Glutamatergic neuron (in vitro differentiated cells): ENCODE measurements at regions not wholly inside any gene's neighbourhood (a gene's known extent, or its start where the extent isn't known, plus 50 kb on each side); places are given as distances from the start of the nearest gene placed in this dataset.
"Not testable (repeated sequence)": the region's sequence is repeated elsewhere in the genome, so short reads cannot be mapped to it uniquely, and the experiment has no call there.

ENCODE experiments used
- DNase-seq: peaks from one replicate; pipeline ENCODE4 v3.0.0; 2022
- H3K27ac Mint-ChIP-seq: one replicate; pipeline ENCODE4 v1.8.0; 2020; ENCODE audit warnings: mild to moderate bottlenecking, mixed read lengths, inconsistent platforms; ENCODE audit not compliant: unreplicated experiment
- H3K27me3 Mint-ChIP-seq: one replicate; pipeline ENCODE4 v1.8.0; 2020; ENCODE audit warnings: mild to moderate bottlenecking, moderate library complexity, mixed read lengths, inconsistent platforms; ENCODE audit not compliant: unreplicated experiment
- H3K36me3 Mint-ChIP-seq: one replicate; pipeline ENCODE4 v1.8.0; 2020; ENCODE audit warnings: mild to moderate bottlenecking, mixed read lengths, inconsistent platforms; ENCODE audit not compliant: unreplicated experiment
- H3K4me1 Mint-ChIP-seq: one replicate; pipeline ENCODE4 v1.8.0; 2020; ENCODE audit warnings: mild to moderate bottlenecking, low read depth, mixed read lengths, inconsistent platforms; ENCODE audit not compliant: unreplicated experiment
- H3K4me3 Mint-ChIP-seq: one replicate; pipeline ENCODE4 v1.8.0; 2020; ENCODE audit warnings: mild to moderate bottlenecking, mixed read lengths, inconsistent platforms; ENCODE audit not compliant: unreplicated experiment
- H3K9me3 Mint-ChIP-seq: one replicate; pipeline ENCODE4 v1.8.0; 2020; ENCODE audit warnings: mild to moderate bottlenecking, moderate library complexity, mixed read lengths, inconsistent platforms; ENCODE audit not compliant: unreplicated experiment
- CTCF ChIP-seq: fragments of 200-600 bp; sonication (generic); IDR thresholded peaks from one replicate; pipeline ENCODE4 v1.5.0; 2021; ENCODE audit not compliant: partially characterized antibody, unreplicated experiment

DNA sequence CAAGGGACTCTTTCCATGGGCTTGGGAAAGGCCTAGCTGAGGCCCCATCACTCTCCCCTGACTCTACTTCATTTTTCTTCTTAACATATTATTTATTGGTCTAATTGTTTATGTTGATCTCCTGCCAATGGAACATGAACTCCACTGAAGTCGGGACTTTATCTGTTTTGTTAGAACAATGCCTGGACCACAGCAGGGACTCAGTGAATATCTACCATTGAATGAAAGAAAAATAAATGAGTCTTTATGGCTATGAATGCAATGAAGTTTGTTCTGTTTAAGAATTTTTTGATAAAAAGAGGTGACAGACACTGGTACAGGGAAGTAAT is 112.3 kb downstream of the ADAMTS15 start:
- H3K4me1 Mint-ChIP-seq = no peaks in the 10 kb centered on the region
- H3K27me3 Mint-ChIP-seq = no peaks in the 10 kb centered on the region
- peaks cover 4% of the 10 kb centered on the region for H3K36me3 Mint-ChIP-seq
- no peaks in the 10 kb centered on the region for H3K9me3 Mint-ChIP-seq
- no peak overlapping the region for H3K27ac Mint-ChIP-seq
- no peak for DNase-seq
- no peak overlapping the region for H3K4me3 Mint-ChIP-seq
- no peak for TF ChIP-seq CTCF

- Mint-ChIP-seq H3K27ac (no peak overlapping the region), H3K27me3 (no peaks in the 10 kb centered on the region), H3K9me3 (no peaks in the 10 kb centered on the region), H3K4me1 (no peaks in the 10 kb centered on the region), H3K4me3 (no peak overlapping the region), H3K36me3 (peaks cover 4% of the 10 kb centered on the region)
- no peak for DNase-seq
- TF ChIP-seq CTCF = no peak
Observed at GRCh38 chr11:130561441-130561881, 113.0 kb downstream of the ADAMTS15 start.

- Mint-ChIP-seq H3K27me3 (no peaks in the 10 kb centered on the region), H3K4me3 (no peak overlapping the region), H3K27ac (no peak overlapping the region), H3K4me1 (no peaks in the 10 kb centered on the region), H3K9me3 (no peaks in the 10 kb centered on the region), H3K36me3 (peaks cover 4% of the 10 kb centered on the region)
- no peak for TF ChIP-seq CTCF
- no peak for DNase-seq
Observed at GRCh38 chr11:130562549-130562948, 114.1 kb downstream of the ADAMTS15 start.

DNA sequence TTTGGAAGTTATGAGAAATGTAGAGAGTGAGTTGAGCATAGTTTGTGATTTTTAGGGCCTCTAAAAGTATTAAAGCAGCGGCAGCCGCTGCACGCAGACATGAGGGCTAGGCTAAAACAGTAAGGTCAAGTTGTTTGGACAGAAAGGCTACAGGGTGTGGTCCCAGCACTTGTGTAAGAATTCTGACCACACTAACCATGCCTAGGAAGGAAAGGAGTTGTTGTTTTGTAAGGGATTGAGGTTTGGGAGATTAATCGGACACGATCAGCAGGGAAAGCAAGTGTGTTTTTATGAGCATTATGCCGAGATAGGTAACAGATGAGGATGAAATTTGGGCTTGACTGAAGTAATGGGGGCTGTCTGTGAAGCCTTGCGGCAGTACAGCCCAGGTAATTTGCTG is 117.9 kb downstream of the ADAMTS15 start:
- H3K4me1 Mint-ChIP-seq, H3K4me3 Mint-ChIP-seq, H3K9me3 Mint-ChIP-seq, H3K36me3 Mint-ChIP-seq, H3K27ac Mint-ChIP-seq, H3K27me3 Mint-ChIP-seq, DNase-seq: not testable (repeated sequence)

DNA sequence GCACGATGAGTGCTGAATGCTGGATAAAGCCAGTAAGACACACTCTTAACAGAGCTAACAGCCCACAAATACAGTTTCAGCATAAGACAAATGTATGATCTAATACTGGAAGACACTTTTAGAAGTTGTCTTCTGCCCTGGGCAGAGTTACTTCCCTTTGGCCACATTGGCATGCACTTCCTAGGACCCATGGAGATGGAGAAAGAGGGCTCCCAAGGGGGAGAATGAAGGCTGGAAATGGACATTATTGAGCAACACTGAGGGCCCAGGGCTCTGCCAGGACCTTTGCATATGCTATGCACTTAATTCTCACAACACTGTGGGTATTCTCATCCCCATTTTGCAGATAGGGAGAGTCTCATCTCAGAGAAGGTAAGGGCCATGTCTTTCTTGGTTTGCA is 123.1 kb downstream of the ADAMTS15 start:
- H3K27ac Mint-ChIP-seq = no peak overlapping the region
- H3K27me3 Mint-ChIP-seq = no peaks in the 10 kb centered on the region
- DNase-seq = no peak
- no peaks in the 10 kb centered on the region for H3K4me1 Mint-ChIP-seq
- H3K9me3 Mint-ChIP-seq = peaks cover 4% of the 10 kb centered on the region
- no peak overlapping the region for H3K4me3 Mint-ChIP-seq
- no peaks in the 10 kb centered on the region for H3K36me3 Mint-ChIP-seq
- no peak for TF ChIP-seq CTCF
